ENCODE measurements at regions not wholly inside any gene's neighbourhood (a gene's known extent, or its start where the extent isn't known, plus 50 kb on each side); places are given as distances from the start of the nearest gene placed in this dataset.

DNA sequence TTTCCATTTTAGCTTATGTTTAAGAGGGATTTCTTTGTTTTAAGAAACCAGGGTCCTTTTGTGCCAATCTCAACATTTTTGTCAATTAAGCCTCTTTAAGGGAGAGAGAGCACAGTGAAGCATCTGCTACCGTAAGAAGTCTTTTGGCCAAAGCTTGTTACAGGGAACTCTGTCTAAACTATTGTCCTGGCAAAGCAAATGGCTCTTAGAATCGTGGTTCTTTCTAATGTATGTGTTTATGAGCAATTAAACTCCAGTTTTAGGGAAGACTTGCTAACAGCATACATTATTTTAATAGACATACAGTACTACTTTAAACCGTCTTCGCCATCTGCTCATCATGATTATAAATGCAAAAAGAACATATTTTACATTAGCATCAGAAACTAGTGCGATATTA, 202.1 kb downstream of the CDCA7 start:
- Histone ChIP-seq H3K4me2 (ENCODE audit: low read depth, low read length) (no peak overlapping the region), H3K36me3 (replicated peaks in 1 of 2; ENCODE audit: control insufficient read depth in 1 of 2, insufficient read depth in 2 of 2, low read length in 2 of 2) (no peaks in the 10 kb centered on the region), H3K27me3 (ENCODE audit: control insufficient read depth in 1 of 2, insufficient read depth in 2 of 2, low read length in 2 of 2) (peaks cover 0 to 24% of the 10 kb centered on the region in 2 experiments; a peak in 2 of 5 replicates), H3K4me1 (ENCODE audit: insufficient read depth, low read length) (no peaks in the 10 kb centered on the region), H2AFZ (ENCODE audit: low read length) (no peak overlapping the region), H3K4me3 (replicated peaks in 1 of 3; ENCODE audit: insufficient read depth in 1 of 3, low read depth in 2 of 3, low read length in 3 of 3) (no peak overlapping the region), H3K27ac (ENCODE audit: extremely low read length, insufficient read depth, low read length) (no peak overlapping the region), H3K79me2 (ENCODE audit: insufficient read depth, low read length) (no peaks in the 10 kb centered on the region), H3K9me3 (ENCODE audit: low read length) (no peaks in the 10 kb centered on the region), H4K20me1 (ENCODE audit: insufficient read depth, low read length) (no peaks in the 10 kb centered on the region), H3K9ac (ENCODE audit: insufficient read depth, low read depth, low read length) (no peak overlapping the region)
- no peak for DNase-seq (ENCODE audit: low spot score)
- ChIA-PET POLR2A (no interaction called here), CTCF (ENCODE audit: low intra/inter-chr PET ratio, low total read pairs) (no interaction called here)
- in situ Hi-C loops (cut with HindIII; ENCODE audit: extremely low pct_ligation_motif_present, low pct_unique_long_range_greater_than_20kb) = no loop called here
- WGBS (ENCODE audit: low lambda C conversion rate) = 23% methylated on average over 5 of the region's 5 CpGs
- no TSS peak for BruUV-seq (replicated peaks)
- ATAC-seq = no peak
- no peak for FAIRE-seq
- intact Hi-C loops (cut with micrococcal nuclease; ENCODE audit: unreplicated experiment) = no loop called here
- TF ChIP-seq, protein P1, sequence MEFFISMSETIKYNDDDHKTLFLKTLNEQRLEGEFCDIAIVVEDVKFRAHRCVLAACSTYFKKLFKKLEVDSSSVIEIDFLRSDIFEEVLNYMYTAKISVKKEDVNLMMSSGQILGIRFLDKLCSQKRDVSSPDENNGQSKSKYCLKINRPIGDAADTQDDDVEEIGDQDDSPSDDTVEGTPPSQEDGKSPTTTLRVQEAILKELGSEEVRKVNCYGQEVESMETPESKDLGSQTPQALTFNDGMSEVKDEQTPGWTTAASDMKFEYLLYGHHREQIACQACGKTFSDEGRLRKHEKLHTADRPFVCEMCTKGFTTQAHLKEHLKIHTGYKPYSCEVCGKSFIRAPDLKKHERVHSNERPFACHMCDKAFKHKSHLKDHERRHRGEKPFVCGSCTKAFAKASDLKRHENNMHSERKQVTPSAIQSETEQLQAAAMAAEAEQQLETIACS (CRISPR knock-in tag; IDR thresholded peaks at IDR 0.05) = no peak
- TF ChIP-seq, protein P2, sequence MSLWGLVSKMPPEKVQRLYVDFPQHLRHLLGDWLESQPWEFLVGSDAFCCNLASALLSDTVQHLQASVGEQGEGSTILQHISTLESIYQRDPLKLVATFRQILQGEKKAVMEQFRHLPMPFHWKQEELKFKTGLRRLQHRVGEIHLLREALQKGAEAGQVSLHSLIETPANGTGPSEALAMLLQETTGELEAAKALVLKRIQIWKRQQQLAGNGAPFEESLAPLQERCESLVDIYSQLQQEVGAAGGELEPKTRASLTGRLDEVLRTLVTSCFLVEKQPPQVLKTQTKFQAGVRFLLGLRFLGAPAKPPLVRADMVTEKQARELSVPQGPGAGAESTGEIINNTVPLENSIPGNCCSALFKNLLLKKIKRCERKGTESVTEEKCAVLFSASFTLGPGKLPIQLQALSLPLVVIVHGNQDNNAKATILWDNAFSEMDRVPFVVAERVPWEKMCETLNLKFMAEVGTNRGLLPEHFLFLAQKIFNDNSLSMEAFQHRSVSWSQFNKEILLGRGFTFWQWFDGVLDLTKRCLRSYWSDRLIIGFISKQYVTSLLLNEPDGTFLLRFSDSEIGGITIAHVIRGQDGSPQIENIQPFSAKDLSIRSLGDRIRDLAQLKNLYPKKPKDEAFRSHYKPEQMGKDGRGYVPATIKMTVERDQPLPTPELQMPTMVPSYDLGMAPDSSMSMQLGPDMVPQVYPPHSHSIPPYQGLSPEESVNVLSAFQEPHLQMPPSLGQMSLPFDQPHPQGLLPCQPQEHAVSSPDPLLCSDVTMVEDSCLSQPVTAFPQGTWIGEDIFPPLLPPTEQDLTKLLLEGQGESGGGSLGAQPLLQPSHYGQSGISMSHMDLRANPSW (CRISPR knock-in tag; IDR thresholded peaks at IDR 0.05; ENCODE audit: borderline replicate concordance) = no peak
- no peak for TF ChIP-seq ZNF816 (CRISPR knock-in tag; IDR thresholded peaks at IDR 0.05; ENCODE audit: borderline replicate concordance)
- TF ChIP-seq, protein P3, sequence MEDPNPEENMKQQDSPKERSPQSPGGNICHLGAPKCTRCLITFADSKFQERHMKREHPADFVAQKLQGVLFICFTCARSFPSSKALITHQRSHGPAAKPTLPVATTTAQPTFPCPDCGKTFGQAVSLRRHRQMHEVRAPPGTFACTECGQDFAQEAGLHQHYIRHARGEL (CRISPR knock-in tag; IDR thresholded peaks at IDR 0.05) = no peak
- TF ChIP-seq TBL1XR1 (IDR thresholded peaks at IDR 0.05; ENCODE audit: borderline replicate concordance, low read length, partially characterized antibody) = no peak
- TF ChIP-seq, protein P4, sequence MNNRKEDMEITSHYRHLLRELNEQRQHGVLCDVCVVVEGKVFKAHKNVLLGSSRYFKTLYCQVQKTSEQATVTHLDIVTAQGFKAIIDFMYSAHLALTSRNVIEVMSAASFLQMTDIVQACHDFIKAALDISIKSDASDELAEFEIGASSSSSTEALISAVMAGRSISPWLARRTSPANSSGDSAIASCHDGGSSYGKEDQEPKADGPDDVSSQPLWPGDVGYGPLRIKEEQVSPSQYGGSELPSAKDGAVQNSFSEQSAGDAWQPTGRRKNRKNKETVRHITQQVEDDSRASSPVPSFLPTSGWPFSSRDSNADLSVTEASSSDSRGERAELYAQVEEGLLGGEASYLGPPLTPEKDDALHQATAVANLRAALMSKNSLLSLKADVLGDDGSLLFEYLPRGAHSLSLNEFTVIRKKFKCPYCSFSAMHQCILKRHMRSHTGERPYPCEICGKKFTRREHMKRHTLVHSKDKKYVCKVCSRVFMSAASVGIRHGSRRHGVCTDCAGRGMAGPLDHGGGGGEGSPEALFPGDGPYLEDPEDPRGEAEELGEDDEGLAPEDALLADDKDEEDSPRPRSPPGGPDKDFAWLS (CRISPR knock-in tag; IDR thresholded peaks at IDR 0.05; ENCODE audit: borderline replicate concordance) = no peak
- TF ChIP-seq ISX (CRISPR knock-in tag; conservative IDR thresholded peaks at IDR 0.05) = no peak
- TF ChIP-seq ZNF883 (CRISPR knock-in tag; IDR thresholded peaks at IDR 0.05; ENCODE audit: not compliant biosample characterization) = no peak
- no peak for TF ChIP-seq MZF1 (CRISPR knock-in tag; IDR thresholded peaks at IDR 0.05; ENCODE audit: borderline replicate concordance)
- TF ChIP-seq PHF20 (CRISPR knock-in tag; IDR thresholded peaks at IDR 0.05) = no peak
- no peak for TF ChIP-seq SCMH1 (CRISPR knock-in tag; IDR thresholded peaks at IDR 0.05; ENCODE audit: borderline replicate concordance)
- TF ChIP-seq ZNF235 (CRISPR knock-in tag; IDR thresholded peaks at IDR 0.05; ENCODE audit: borderline replicate concordance) = no peak
- TF ChIP-seq NRL (CRISPR knock-in tag; IDR thresholded peaks at IDR 0.05; ENCODE audit: borderline replicate concordance) = no peak
- no peak for TF ChIP-seq ZBTB38 (CRISPR knock-in tag; IDR thresholded peaks at IDR 0.05)
- no peak for TF ChIP-seq ZNF282 (IDR thresholded peaks at IDR 0.05; ENCODE audit: partially characterized antibody)
- TF ChIP-seq, protein P5, sequence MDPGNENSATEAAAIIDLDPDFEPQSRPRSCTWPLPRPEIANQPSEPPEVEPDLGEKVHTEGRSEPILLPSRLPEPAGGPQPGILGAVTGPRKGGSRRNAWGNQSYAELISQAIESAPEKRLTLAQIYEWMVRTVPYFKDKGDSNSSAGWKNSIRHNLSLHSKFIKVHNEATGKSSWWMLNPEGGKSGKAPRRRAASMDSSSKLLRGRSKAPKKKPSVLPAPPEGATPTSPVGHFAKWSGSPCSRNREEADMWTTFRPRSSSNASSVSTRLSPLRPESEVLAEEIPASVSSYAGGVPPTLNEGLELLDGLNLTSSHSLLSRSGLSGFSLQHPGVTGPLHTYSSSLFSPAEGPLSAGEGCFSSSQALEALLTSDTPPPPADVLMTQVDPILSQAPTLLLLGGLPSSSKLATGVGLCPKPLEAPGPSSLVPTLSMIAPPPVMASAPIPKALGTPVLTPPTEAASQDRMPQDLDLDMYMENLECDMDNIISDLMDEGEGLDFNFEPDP (CRISPR knock-in tag; conservative IDR thresholded peaks at IDR 0.05) = no peak
- no peak for TF ChIP-seq ZNF207 (IDR thresholded peaks at IDR 0.05; ENCODE audit: borderline replicate concordance)

All from HepG2 (cell line).